K562 (cell line): ENCODE measurements at regions not wholly inside any gene's neighbourhood (a gene's known extent, or its start where the extent isn't known, plus 50 kb on each side); places are given as distances from the start of the nearest gene placed in this dataset.

Experiments
- ATAC-seq: fragments of 200-7000 bp; cut with Tn5 transposase; 3 replicates; pipeline ENCODE4 v1.9.1; 2020; ENCODE audit warnings: moderate library complexity
- BruUV-seq: library from RNA; stranded (reverse); fragments of 400-500 nt; replicated peaks from 2 replicates; lab custom pipeline; 2021; lab: Mats Ljungman, UMichigan
- CTCF ChIA-PET: fragments of 300-600 bp; formaldehyde crosslinking; extraction: SDS; loops from one replicate; lab custom pipeline; 2021; ENCODE audit warnings: low intra/inter-chr PET ratio; lab: Yijun Ruan, JAX
- POLR2A ChIA-PET: fragments of 300-600, 350-650 bp; sonication (Branson Sonifier 250); formaldehyde crosslinking; extraction: SDS; loops from one replicate; lab custom pipeline; 2021; ENCODE audit warnings: antibody characterized with exemption, inconsistent platforms; lab: Yijun Ruan, JAX
- DNase-seq, 4 experiments: peaks; one replicate each; pipeline versions ENCODE4 v3.0.0 to v3.0.0-alpha.2; 2011 to 2018; ENCODE audit warnings: low spot score in 3 of 4, mixed read lengths in 3 of 4; ENCODE audit errors: extremely low read depth in 1 of 4
- FAIRE-seq: peaks from 2 replicates; lab custom pipeline; 2011; peaks lifted over from hg19 to GRCh38; lab: Jason Lieb, UNC
- H2AFZ ChIP-seq: 2 replicates; pipeline ENCODE4 v1.6.0; 2011; ENCODE audit warnings: low read depth, low read length, control low read depth, inconsistent platforms
- H3K27ac ChIP-seq: fragments of 200-600 bp; 3 replicates; pipeline ENCODE4 v1.8.0; 2011; ENCODE audit warnings: low read depth, mild to moderate bottlenecking, control low read depth, inconsistent platforms, low read length, moderate library complexity, mixed read lengths; ENCODE audit errors: extremely low read depth
- H3K27me3 ChIP-seq, 2 experiments: fragments of 300-600 bp in 1 of 2; 2 replicates in 1 of 2; 3 replicates in 1 of 2; pipeline versions ENCODE4 v1.6.0 to v1.8.0; 2011; ENCODE audit warnings: inconsistent platforms in 2 of 2, low read length in 2 of 2, mild to moderate bottlenecking in 1 of 2, mixed read lengths in 1 of 2, moderate library complexity in 1 of 2; ENCODE audit not compliant: control insufficient read depth in 2 of 2, insufficient read depth in 2 of 2
- H3K36me3 ChIP-seq: fragments of 300-600 bp; 3 replicates; pipeline ENCODE4 v1.8.0; 2011; ENCODE audit warnings: mild to moderate bottlenecking, low read length, inconsistent platforms; ENCODE audit not compliant: control insufficient read depth, insufficient read depth
- H3K4me1 ChIP-seq, 2 experiments: fragments of 200-600 bp in 1 of 2; replicated peaks in 1 of 2; 2 replicates in 1 of 2; 3 replicates in 1 of 2; pipeline versions ENCODE4 v1.5.1 to v1.8.0; 2011; ENCODE audit warnings: inconsistent platforms in 2 of 2, low read length in 2 of 2, mild to moderate bottlenecking in 1 of 2, mixed read lengths in 1 of 2, moderate library complexity in 1 of 2; ENCODE audit not compliant: control insufficient read depth in 2 of 2, insufficient read depth in 2 of 2
- H3K4me2 ChIP-seq: 2 replicates; pipeline ENCODE4 v1.6.1; 2011; ENCODE audit warnings: low read length, control low read depth, inconsistent platforms, mixed read lengths; ENCODE audit not compliant: insufficient read depth
- H3K4me3 ChIP-seq: fragments of 200-600 bp; sonication (generic), shearing (Covaris generic); 2 replicates; pipeline ENCODE4 v1.5.1; 2016; ENCODE audit warnings: control low read depth, inconsistent platforms
- H3K79me2 ChIP-seq: fragments of 200-600 bp; 3 replicates; pipeline ENCODE4 v1.8.0; 2011; ENCODE audit warnings: low read length, inconsistent platforms; ENCODE audit not compliant: control insufficient read depth, insufficient read depth
- H3K9ac ChIP-seq, 2 experiments: 2 replicates each; pipeline versions ENCODE4 v1.6.0 to v1.6.1; 2011; ENCODE audit warnings: low read depth in 2 of 2, low read length in 2 of 2, control low read depth in 1 of 2, inconsistent platforms in 1 of 2, mild to moderate bottlenecking in 1 of 2, mixed read lengths in 1 of 2; ENCODE audit not compliant: insufficient read depth in 1 of 2
- H3K9me1 ChIP-seq: one replicate; pipeline ENCODE4 v1.6.0; 2011; ENCODE audit warnings: inconsistent platforms, mild to moderate bottlenecking, low read length, moderate library complexity; ENCODE audit not compliant: control insufficient read depth, insufficient read depth
- H3K9me3 ChIP-seq: replicated peaks from 2 replicates; pipeline ENCODE4 v1.5.1; 2011; ENCODE audit warnings: low read depth, low read length, inconsistent platforms; ENCODE audit not compliant: control insufficient read depth, insufficient read depth
- H4K20me1 ChIP-seq: replicated peaks from 2 replicates; pipeline ENCODE4 v1.6.1; 2011; ENCODE audit warnings: low read length, inconsistent platforms, mixed read lengths; ENCODE audit not compliant: control insufficient read depth, insufficient read depth
- MAFK ChIP-seq: IDR thresholded peaks from 2 replicates; pipeline ENCODE4 v1.6.1; 2011; ENCODE audit warnings: low read length, improper control_type of control experiment
- PKNOX1 ChIP-seq: fragments of 450-650 bp; IDR thresholded peaks from 2 replicates; pipeline ENCODE4 v1.6.1; 2016
- SAP30 ChIP-seq: fragments of 200-600 bp; sonication (generic); IDR thresholded peaks from 2 replicates; pipeline ENCODE4 v1.6.1; 2012; ENCODE audit warnings: borderline replicate concordance, low read depth, mild to moderate bottlenecking, moderate library complexity, low read length, control low read depth, inconsistent platforms; ENCODE audit not compliant: insufficient read depth, poor library complexity, severe bottlenecking
- ZNF431 ChIP-seq: sonication (generic); formaldehyde crosslinking; IDR thresholded peaks from 2 replicates; pipeline ENCODE4 v1.8.0; 2022; ENCODE audit warnings: mild to moderate bottlenecking, missing genetic modification reagents
- WGBS: fragments of 100-300 bp; shearing (Covaris generic); methylation state at CpG from one replicate; pipeline ENCODE4 v1.1.6; 2016; ENCODE audit warnings: low coverage, mixed read lengths; ENCODE audit not compliant: insufficient coverage; ENCODE audit errors: missing lambda C conversion rate; 5-methylcytosine and 5-hydroxymethylcytosine counted together
- in situ Hi-C: fragments of 300-500 bp; cut with MboI; formaldehyde crosslinking; loops from 4 replicates; pipeline ENCODE4 v1.15.0; 2018; ENCODE audit warnings: inconsistent platforms, mixed read lengths
- intact Hi-C: fragments of 100-400 bp; cut with micrococcal nuclease; formaldehyde crosslinking; loops from 2 replicates; pipeline ENCODE4 v1.14.2; 2022

- Histone ChIP-seq H4K20me1 (no peaks in the 10 kb centered on the region), H3K27ac (no peak overlapping the region), H3K9ac (no peak overlapping the region), H3K4me3 (no peak overlapping the region), H2AFZ (no peak overlapping the region), H3K9me3 (no peaks in the 10 kb centered on the region), H3K36me3 (no peaks in the 10 kb centered on the region), H3K4me1 (no peaks in the 10 kb centered on the region), H3K4me2 (no peak overlapping the region), H3K9me1 (no peaks in the 10 kb centered on the region), H3K27me3 (peaks cover 0 to 11% of the 10 kb centered on the region in 2 experiments; a peak in 1 of 5 replicates), H3K79me2 (no peaks in the 10 kb centered on the region)
- no TSS peak for BruUV-seq
- TF ChIP-seq MAFK (no peak), ZNF431 (CRISPR knock-in tag) (no peak), SAP30 (no peak), PKNOX1 (no peak)
- FAIRE-seq (no peak), ATAC-seq (no peak), DNase-seq (no peak)
- ChIA-PET CTCF (no interaction called here), POLR2A (no interaction called here)
- in situ Hi-C loops (no loop called here), intact Hi-C loops (no loop called here)
- WGBS: 0% methylated on average over 2 of the region's 2 CpGs
These were observed 54.7 kb upstream of the SLCO2A1 start for GRCh38 chr3:134084242-134084950.
